Activated naive CD4-positive, alpha-beta T cell treated with Interleukin-2 at 50 U/mL for 16 hours (primary cell): ENCODE measurements at regions not wholly inside any gene's neighbourhood (a gene's known extent, or its start where the extent isn't known, plus 50 kb on each side); places are given as distances from the start of the nearest gene placed in this dataset.
"Not testable (repeated sequence)": the region's sequence is repeated elsewhere in the genome, so short reads cannot be mapped to it uniquely, and the experiment has no call there.

Experiments used
- DNase-seq: peaks from one replicate; pipeline ENCODE4 v3.0.0-alpha.2; 2020

DNA sequence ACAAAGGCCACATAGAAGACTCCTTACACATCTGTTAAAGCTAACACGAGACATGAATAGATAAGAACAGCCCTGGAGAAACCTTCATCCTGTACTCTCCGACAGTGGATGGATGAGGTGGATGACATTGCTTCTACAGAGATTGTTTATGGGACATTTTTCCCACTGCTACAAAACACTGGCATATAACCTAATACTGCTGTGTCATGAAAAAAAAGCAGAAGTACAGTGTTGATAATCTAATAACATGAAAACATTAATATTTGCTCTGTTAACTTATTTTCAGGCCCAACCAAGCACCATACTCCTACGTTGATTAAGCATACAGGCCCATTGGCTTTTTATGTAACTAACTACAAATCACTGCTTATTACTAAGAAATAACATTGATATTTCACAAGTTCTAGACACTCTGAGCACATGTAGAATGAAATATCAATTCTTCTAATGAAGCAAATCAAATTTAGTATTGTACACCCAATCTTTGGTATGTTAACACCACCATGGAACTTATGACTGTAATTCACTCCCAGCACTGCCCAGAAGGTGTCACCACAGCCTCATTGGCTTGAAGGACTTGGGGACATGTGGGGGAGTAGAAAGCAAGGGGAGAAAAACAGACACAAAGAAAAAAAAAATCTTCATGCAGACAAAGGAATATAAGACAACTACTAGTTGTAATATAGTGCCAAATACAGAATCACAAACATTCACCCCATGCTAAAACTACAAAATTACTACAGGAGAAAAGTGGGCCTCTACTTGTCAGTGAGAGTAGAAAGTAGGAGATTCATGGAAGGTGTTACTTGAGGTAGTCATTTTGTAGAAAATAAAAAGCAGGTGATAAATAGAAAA lies 330.0 kb upstream of the PMFBP1 start:
- peak; percentile 31 for DNase-seq

DNA sequence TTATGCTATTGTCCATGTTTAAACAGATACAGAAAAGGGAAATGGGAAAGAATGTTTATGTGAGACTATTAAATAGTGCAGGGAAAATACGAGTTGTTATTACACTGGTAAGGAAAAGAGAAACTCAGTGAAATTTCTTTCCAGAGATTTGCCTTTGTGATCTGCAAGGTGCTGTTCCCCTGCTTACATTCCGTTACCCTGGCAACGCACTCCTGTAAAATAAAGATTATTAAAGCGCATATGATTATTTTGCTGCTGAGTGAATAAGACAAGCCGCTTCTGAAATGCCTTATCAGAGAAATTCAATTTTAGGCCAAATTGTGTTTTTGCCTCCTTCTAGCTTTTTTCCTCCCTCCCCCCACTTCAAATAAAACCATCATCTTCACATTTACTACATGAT lies 328.6 kb upstream of the PMFBP1 start:
- no peak for DNase-seq

DNA sequence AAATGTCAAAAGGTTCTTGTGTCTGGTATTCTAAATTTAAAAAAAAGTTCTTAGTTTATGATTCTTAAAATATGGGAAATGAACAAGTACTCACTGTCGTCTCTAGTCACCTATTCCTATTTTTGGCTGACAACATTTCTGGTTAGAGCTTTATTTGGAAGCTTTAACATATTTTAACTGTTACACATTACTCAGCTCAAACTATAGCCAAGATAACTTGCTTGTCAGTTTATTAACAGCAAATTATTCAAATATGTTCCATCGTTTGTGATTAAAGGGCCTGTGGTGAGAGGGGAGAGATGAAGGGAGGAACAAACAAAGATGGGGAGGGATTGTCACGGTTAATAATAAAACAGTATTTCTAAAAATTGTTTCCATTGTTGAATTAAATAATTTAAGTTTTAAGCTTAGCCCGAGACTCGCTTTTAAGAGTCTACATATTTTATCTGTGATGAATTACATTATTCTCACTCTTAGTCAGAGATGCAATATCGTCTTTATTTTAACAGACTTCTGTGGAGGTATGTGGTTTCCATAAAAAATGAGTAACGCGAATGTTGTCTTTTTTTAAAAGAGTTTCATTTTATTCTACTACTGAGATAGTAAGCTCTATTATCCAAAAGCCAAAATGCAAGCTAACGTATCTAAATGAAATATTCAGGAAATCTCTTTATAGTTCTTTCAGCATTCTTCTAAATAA lies 321.9 kb upstream of the PMFBP1 start:
- no peak for DNase-seq

DNA sequence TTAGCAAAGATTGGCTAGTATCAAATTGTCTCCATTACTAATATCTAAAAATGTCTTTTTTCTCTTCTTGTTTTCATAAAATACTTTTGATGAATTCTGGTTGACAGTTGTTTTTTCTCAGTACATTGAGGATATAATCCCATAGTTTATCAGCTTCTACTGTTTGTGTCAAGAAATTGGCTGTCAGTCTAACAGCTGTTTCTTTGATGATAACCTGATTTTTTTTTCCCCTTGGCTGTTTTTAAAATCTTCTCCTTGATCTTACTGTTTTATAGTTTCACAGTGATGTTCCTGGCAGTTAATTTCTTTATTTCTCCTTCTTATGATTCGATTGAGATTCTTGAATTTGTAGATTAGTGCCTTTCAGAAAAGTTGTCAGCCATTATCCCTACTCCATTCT lies 315.3 kb upstream of the PMFBP1 start:
- DNase-seq = no peak

DNA sequence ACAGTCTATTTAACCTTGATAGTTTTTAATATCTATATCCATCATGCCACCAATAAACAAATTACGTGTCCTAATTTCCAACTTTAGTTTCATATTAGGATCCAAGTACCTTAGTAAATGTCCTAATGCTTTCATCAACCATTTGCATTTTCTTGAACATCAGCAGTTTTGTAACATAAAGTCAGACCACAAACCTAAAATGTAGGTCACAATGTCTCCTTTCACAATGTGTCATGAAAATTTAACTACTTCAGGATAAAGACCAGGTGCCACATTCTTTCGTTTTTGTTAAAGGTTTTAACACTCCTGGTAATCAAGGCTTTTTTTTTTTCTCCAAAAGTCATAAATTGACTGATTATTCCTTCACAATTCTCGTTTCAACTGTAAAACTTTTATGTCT lies 310.7 kb upstream of the PMFBP1 start:
- DNase-seq = no peak

DNA sequence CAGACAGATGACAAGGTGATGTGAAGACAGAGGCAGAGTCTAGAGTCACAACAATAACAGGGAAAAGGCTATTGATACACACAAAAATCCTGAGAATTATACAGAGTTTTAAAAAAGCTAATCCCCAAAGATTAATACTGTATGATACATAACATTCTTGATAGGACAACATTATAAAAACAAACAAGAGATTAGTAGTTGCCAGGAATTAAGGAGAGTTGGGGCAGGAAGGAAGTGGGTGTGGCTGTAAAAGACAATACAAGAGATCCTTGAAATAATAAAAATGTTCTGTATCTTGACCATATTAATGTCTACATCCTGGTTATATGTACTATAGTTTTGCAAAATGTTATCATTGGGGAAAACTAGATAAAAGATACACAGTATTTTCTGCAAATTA lies 309.5 kb upstream of the PMFBP1 start:
- DNase-seq = no peak

DNA sequence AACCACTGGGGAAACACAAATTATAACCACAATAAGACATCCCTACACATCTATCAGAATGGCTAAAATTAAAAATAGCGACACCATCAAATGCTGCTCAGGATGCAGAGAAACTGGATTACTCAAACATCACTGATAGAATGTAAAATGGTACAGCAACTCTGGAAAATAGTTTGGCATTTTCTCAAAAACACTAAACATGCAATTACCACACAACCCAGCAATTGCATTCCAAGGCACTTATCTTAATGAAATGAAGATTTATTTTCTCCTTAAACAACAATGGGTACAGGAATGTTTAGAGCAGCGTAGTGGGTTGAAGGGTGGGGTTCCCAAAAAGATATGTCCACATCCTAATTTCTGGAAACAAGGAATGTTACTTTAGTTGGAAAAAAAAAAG lies 309.0 kb upstream of the PMFBP1 start:
- no peak for DNase-seq

DNA sequence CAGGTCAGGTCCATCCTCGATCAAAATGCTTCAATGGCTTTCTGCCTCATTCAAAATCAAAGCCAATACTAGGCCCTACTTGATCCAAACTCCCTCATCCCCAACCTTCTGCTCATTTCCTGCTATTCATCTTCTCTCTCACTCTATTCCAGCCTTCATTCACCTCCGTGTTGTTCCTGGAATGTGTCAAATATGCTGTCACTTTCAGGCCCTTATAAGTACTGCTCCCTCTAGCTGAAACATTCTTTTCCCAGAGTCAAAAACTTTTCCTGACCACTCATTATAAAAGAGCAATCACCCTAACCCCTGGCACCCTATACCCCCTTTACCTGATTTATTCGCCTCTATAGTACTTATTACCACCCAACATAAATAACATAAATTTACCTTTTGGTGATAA lies 303.7 kb upstream of the PMFBP1 start:
- no peak for DNase-seq

DNA sequence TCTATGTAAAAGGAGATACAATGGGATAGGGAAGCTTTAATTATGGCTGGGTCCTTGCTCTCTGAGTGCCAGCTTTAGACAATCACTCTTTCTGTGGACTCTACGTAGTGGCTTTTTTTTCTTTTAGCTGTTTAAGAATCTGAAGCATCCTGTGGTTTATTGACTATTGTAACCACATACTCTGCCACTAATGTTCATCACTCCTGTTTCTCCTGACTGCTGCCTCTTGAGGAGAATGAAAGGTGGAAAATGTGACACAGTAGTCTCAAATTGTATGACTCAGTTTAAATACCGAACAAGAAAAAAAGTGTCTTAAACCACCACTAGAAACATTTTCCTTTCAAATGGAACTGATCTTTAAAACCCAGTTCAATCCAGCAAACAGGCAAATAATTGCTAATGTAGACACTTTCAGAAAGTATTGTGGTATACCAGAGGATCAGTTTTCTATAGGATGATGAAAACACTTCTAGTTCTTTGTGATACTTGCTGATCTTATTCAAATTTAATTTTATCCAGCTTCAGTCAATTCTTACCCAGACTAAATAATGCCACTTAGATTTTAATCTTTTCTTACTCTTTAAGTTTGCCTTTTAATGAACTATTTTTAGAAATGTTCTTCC lies 302.7 kb upstream of the PMFBP1 start:
- no peak for DNase-seq

DNA sequence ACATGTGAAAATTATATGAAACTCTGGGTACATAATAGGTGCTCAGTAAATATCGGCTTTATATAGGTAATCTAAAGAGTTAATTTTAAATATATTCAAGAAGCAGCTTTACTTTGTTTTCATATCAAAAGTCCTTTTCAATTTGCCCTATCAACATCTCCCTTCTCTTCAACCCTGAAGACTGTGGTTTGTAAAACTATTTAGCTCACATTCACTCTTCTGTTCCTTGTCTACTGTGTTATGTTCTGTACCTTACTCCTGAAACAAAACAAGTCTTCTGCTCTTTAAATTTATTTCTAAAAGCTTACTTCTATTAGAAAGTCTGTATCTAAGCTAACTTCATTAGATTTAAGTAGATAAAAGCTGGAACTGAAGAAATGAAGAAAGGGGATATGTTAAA lies 301.7 kb upstream of the PMFBP1 start:
- DNase-seq = no peak

DNA sequence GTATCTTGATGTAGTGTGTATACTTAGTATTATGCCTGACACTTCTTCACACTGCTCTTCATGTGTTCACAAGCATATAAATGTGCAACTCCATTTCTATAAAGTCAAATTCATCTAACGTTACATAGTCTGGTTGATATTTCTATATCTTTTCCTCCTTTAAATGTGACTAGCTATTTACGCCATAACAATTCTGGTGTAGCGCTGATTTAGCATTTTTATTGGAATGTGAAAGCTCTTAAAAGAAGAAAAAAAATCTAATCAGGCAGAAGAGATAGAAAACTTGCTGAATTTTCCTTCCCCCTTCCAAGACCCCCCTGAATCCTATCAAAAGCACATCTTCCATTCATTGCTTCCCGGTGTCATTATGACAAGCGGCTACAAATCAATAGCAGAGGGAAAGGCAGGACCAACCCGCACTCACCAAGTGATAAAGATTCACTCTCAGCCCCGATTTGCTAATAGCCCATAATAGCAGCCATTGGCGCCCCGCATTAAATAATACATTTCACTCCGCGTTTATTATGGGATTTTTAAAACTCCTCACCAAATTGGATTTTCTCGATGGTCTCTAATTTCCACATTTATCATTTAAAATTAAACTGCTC lies 299.5 kb upstream of the PMFBP1 start:
- no peak for DNase-seq

DNA sequence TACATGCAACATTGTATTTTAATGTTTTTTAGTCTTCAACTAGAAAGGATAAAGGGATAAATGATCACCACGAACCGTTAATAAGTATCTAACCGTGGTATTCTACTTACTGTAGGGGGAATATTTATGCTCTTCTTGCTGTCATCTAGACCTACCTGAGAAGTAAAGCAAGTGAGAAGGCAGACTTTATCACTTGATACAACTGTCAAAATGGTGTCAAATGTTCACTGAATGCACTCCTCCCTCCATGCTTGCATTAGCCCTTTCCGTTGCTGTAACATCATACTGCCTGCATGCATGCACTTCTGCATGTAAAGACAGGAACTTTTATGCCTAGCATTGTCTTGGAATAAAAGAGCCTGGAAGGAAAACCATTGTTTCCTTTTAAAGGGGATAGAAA lies 298.6 kb upstream of the PMFBP1 start:
- DNase-seq = no peak

DNA sequence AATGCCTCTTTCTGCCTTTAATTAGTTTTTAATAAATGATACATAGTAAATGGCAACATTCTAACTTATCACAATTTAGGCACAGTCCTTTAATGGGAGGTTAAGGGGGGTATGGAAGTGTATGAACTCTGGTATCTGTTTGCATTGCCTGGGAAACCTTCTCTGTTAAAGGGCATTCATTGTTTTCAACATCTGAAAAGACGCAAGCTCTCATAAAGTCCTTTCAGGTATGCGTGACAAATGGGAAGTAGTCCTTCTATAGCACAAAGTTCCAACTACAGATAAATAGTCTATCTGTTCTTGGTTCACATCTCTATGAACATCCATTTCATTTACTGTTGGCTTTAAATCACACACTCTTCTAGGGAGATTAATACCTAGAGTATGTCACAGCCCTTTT lies 298.0 kb upstream of the PMFBP1 start:
- DNase-seq = no peak

DNA sequence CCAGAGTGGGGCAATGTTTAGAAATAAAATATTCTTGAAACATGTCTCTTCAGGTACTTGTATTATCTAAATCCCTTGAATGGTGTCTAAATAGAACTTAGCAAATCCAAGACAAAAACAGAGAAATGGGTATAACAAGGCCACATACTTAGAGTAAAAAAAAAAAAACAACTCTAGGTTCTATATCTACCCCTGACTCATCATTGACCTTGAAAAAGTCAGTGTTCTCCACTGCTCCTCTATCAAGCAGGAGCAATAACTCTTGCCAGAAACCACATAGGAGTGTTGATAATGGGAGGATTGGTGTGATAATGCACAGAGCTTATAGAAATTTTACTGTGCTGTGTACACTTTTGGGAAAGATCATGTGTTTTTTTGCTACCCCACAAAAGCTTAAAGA lies 296.6 kb upstream of the PMFBP1 start:
- DNase-seq = no peak

DNA sequence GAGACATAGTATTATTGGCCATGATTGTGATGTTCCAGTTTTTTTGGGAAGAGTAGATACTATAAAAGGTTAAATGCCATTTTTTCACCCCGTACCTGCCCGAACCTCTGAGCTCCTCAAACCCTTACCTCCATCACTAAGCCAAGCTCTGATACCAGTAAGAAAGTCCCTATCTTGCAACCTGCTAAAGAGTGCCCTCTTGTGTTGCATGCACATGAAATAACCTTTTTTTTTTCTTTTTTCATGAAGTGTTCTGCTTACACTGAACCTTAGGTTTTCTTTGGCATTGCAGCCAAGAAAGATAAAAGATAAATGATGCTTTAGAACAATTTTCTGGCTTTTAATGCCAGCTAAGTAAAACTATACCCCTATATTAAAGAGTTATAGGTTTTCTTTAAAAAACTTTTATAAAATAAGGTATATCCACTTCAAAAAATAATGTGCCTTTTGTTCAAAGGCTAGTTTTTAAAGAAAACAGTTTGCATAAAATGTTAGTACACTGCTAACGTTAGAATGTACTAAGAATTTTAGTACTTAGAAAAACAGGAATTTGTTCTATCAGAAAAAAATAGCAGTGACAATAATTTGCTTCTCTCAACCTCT lies 295.3 kb upstream of the PMFBP1 start:
- no peak for DNase-seq

DNA sequence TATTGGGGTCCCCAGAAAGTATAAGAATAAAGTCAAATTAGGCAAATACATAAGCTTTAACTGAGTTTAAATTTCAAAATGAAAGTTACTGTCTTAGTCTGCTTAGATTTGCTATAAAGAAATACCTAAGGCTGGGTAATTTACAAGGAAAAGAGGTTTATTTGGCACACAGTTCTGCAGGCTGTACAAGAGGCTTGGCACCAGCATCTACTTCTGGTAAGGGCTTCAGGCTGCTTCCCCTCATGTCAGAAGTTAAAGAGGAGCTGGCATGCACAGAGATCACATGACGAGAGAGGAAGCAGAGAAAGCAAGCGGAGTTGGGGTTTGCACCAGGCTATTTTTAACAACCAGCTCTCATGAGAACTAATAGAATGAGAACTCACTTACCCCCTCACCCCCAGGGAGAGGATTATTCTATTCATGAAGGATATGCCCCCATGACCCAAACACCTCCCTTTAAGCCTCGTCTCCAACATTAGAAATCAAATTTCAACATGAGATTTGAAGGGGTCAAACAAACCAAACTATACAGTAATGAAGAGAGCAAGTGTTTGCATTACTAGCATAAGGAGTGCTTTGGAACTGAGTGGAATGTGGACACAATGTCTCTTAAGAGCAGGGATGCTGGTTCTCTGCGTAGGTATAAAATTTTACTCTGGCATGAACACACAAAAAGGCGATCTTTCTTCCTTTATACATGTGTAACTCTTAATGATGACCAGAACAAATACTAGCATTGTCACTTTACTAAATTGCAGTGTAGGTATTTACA lies 292.8 kb upstream of the PMFBP1 start:
- DNase-seq = no peak

DNA sequence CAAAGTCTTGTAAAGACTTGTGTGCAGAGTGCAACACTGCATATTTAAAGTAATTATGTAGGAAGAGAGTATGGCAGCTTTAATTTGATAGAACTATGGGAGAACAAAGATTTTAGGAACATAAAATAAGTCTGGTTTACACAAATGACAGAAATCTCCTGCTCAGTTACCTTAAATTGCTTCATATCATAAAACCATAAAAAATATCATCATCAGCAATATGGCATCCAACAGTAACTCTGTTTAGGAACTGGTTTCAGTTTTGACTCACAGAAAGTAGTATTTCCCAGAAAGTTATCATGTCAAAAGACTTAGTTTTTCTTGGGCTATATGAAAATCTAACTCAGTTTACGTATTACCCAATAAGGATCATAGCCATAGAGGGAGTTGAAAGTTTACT lies 292.1 kb upstream of the PMFBP1 start:
- DNase-seq = no peak

DNA sequence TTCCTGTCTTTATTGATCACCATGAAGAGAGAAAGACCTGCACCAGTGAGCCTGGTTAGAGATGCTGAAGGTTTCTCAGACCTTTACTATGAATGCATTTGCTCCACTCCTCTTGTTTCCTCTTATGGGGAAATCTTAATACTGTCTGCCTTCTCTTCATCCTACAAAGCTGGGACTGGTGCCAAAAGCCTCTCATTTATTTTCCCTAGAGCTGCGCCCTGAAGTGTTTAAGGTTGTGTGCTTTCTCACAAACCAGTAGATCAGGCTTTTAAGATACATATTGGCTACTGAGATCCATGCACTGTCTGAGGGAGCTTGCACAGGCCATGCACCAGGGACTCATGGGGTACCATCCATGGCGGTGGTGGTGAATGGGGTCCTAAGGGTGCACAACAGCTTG lies 286.1 kb upstream of the PMFBP1 start:
- DNase-seq = no peak

DNA sequence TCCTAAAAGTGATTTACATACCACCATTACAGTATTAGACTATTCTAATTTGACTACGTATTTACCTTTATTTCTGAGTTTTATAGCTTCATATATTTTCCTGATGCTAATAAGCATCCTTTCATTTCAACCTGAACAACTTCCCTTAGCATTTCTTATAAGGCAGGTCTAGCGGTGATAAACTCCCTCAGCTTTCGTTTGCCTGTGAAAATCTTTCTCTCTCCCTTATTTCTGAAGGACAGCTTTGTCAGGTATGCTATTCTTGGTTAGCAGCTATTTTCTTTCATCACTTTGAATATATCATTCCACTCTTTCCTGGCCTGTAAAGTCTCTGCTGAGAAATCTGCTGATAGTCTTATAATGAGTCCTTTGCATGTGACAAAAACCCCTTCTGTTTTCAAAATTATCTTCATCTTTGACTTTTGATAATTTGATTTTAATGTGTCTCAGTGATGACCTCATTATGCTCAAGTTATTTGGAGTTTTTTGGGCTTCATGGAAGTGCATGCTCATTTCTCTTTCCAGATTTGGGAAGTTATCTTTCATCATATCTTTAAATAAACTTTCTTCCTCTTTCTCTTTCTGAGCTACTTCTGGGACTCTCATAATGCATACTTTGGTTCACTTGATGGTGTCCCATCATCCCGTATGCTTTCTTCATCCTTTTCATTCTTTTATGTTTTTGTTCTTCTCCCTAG lies 285.4 kb upstream of the PMFBP1 start:
- no peak for DNase-seq

DNA sequence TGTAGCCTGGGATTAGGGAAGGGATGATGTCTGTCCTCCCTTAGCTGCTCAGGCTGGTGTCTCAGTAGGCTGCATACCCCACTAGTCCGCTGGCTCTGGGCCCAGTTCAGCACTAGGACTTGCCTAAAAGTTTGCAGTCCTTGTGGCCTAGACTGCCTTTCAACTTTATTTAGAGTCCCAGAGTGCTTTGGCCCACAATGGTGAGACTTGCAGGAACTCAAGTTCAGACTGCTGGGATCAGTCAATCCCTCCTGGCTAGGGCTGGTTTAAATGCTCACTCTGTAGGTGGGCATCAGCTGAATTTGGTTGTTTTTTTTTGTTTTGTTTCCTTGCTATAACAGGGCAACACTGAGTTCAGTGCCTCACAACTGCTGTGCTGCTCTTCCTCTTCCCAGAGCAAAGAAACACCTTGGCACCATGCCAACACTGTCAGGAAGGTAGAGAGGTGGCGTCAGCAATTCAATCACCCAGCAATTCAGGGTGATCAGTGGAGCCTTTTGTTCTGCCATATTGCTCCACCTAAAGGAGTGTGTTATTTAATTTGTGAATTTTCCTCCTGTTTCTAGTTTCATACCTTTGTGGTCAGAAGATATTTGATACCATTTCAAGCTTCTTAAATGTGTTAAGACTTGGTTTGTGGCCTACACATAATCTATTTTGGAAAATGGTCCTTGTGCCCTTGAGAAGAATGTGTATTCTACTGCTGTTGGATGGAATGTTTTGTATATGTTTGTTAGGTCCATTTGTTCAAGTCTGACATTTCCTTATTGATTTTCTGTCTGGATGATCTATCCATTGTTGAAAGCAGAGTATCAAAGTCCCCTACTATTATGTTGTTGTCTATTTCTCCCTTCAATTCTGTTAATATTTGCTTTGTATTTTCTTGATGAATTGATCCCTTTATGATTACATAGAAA lies 284.0 kb upstream of the PMFBP1 start:
- no peak for DNase-seq

DNA sequence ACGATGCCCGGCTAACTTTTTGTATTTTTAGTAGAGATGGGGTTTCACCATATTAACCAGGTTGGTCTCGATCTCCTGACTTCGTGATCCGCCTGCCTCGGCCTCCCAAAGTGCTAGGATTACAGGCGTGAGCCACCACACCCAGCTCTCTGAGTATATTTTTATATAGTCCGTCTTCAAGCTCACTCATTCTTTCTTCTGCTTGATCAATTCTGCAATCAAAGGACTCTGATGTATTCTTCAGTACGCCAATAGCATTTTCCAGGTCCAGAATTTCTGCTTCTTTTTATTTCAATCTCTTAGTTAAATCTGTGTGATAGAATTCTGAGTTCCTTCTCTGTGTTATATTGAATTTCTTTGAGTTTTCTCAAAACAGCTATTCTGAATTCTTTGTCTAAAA lies 281.9 kb upstream of the PMFBP1 start:
- DNase-seq = not testable (repeated sequence)
